ENCODE measurements at regions not wholly inside any gene's neighbourhood (a gene's known extent, or its start where the extent isn't known, plus 50 kb on each side); places are given as distances from the start of the nearest gene placed in this dataset.

DNA sequence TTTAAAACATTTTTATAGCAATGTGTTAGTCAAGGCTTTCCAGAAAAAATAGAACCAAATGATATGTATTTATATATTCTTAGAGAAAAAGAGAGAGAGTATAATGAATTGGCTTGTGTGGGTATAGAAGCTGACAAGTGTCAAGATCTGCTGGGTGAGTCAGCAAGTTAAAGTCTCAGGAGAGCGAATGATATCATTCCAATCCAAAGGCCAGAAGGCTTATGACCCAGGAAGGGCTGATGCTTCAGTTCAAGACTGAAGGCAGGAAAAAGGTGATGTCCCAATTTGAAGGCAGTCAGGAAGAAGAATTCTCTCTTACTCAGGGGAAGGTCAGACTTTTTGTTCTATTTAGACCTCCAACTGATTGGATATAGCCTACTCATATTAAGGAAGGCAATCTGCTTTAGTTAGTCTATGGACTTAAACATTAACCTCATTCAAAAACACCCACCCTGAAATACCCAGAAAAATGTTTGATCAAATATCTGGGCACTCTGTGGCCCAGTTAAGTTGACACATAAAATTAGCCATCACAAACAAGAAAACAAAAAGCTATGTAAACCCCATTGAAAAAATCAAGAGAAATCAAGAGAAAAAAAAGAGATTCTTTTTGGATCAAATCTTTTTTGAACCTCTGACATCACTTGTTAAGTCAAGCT is 189.6 kb downstream of the PIK3R1 start:
- no peak overlapping the region for H3K4me3 ChIP-seq (ENCODE audit: low read depth, low read length)
- TF ChIP-seq, protein P1, sequence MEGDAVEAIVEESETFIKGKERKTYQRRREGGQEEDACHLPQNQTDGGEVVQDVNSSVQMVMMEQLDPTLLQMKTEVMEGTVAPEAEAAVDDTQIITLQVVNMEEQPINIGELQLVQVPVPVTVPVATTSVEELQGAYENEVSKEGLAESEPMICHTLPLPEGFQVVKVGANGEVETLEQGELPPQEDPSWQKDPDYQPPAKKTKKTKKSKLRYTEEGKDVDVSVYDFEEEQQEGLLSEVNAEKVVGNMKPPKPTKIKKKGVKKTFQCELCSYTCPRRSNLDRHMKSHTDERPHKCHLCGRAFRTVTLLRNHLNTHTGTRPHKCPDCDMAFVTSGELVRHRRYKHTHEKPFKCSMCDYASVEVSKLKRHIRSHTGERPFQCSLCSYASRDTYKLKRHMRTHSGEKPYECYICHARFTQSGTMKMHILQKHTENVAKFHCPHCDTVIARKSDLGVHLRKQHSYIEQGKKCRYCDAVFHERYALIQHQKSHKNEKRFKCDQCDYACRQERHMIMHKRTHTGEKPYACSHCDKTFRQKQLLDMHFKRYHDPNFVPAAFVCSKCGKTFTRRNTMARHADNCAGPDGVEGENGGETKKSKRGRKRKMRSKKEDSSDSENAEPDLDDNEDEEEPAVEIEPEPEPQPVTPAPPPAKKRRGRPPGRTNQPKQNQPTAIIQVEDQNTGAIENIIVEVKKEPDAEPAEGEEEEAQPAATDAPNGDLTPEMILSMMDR (IDR thresholded peaks at IDR 0.05; ENCODE audit: control insufficient read depth, extremely low read depth, insufficient read depth): no peak
- DNase-seq (ENCODE audit: low read depth): no peak

DNA sequence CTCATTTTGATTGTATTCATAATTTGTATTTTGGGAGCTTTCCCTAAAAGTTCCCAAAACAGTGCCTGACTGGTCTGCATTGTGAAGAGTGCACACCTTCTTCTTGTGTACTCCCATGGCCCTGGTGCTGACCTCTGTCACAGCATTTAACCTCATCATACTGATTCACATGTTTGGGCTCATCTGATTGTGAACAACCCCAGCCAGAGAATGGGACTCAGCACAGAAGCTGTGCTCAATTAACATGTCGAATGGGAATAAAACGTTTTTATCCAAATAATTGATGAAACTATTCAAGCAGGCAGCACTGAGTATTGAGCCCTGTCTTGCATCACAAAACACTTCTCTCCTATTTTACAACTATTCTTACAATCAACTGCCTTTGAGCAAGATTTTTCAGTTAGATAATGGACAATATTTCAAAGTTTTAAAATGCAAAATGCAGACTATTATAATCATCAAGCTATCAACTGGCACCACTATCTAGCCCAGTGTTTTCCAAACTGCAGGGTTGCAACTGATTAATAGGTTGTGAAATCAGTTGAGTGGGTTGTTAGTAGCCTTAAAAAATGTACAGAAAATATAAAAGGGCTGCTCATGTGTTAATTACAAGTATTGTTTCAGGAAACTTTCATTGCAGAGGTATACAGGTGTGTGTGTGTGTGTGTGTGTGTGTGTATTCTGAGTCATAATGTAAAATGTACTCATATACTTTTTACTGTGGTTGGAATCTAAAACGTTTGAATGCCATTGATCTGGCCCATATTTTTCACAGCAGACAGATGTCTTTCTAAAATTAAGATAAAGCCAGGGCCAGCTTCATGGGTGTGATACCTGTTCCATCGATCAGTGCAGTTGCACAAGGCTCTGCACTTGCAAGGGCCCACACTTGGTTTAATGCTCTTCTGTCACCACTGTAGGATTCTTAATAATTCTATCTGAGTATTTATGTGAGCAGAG is 190.5 kb downstream of the PIK3R1 start:
- TF ChIP-seq, protein P1 (IDR thresholded peaks at IDR 0.05; ENCODE audit: control insufficient read depth, extremely low read depth, insufficient read depth): no peak
- no peak for DNase-seq (ENCODE audit: low read depth)

DNA sequence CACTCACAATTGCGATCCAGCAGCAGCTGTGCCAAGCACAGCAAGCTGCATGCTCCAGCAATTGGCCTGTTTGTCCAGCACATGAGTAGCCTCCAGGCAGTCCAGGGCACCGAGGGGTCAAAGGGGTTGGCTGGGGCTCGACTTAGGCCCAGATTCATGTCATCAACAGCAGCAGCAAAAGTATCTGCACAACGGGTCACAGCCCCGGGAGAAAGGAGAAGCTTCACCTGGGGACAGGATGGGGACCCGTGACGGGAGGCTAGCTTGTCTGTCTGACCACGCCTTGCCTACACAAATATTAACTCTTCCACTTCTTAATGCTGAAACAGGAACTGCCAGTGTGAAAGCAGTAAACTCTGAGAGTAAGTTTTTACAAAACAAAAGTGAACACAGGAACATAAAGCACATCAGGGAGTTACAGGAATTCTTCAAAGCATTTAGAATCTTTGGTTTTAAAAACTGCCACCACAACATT is 191.2 kb downstream of the PIK3R1 start:
- no peak overlapping the region for H3K4me3 ChIP-seq (ENCODE audit: low read depth, low read length)
- TF ChIP-seq, protein P1 (IDR thresholded peaks at IDR 0.05; ENCODE audit: control insufficient read depth, extremely low read depth, insufficient read depth): no peak
- DNase-seq (ENCODE audit: low read depth): peak; percentile 45

More for the DNA sequence above, 190.5 kb downstream of the PIK3R1 start:
- H3K4me3 ChIP-seq (ENCODE audit: low read depth, low read length): no peak overlapping the region

DNA sequence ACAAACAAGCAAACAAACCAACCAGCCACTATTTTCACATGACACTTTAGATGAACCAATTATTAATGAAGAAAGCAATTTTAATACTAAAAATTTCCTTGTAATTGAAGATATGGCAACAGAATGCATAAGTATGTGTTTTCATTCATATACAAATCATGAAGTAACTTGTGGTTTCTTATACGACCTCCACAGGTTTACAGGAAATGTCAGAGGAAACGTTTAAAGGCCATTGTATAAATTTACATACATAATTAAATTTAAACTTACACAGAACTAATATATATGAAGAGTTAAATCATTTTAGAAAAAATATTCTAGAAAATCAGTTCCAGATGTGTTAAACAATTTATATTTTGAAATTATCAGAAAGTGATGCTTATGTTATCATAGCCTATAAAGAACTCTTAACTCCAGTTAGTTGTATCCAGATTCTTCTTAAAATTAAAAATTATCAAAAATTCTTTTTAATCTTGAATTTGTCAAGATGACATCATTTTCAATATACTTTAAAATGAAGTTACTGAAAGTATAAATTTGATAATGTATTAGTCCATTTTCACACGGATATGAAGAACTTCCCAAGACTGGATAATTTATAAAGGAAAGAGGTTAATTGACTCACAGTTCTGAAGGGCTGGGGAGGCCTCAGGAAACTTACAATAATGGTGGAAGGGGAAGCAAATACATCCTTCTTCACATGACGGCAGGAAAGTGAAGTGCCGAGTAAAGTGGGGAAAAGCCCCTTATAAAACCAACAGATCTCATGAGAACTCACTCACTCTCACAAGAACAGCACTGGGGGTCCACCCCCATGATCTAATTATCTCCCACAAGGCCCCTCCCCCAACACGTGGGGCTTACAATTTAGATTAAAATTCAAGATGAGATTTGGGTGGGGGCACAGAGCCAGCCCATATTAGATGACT is 192.0 kb downstream of the PIK3R1 start:
- TF ChIP-seq, protein P1 (IDR thresholded peaks at IDR 0.05; ENCODE audit: control insufficient read depth, extremely low read depth, insufficient read depth): no peak
- DNase-seq (ENCODE audit: low read depth): no peak
- H3K4me3 ChIP-seq (ENCODE audit: low read depth, low read length): no peak overlapping the region

DNA sequence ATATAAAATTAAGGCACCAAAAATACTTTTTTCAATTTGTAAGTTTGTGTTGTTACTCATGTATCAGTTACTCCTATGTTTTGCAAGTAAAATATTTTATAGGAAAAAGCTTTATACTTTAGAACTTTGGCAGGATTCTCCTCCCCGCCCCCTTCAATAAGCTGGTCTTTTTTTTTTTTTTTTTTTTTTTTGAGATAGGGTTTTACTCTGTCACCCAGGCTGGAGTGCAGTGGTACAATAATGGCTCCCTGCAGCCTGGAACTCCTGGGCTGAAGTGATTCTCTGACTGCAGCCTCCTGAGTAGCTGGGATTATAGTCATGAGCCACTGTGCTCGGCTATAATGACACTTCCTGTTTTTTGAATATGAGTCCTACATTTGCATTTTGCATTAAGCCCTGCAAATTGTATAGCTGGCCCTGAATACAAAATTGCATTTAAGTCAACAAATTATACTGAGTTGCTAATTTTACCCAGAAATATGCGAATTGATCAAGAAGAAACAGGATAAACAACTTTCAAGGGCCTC is 192.9 kb downstream of the PIK3R1 start:
- TF ChIP-seq, protein P1 (IDR thresholded peaks at IDR 0.05; ENCODE audit: control insufficient read depth, extremely low read depth, insufficient read depth): no peak
- DNase-seq (ENCODE audit: low read depth): no peak
- no peak overlapping the region for H3K4me3 ChIP-seq (ENCODE audit: low read depth, low read length)

DNA sequence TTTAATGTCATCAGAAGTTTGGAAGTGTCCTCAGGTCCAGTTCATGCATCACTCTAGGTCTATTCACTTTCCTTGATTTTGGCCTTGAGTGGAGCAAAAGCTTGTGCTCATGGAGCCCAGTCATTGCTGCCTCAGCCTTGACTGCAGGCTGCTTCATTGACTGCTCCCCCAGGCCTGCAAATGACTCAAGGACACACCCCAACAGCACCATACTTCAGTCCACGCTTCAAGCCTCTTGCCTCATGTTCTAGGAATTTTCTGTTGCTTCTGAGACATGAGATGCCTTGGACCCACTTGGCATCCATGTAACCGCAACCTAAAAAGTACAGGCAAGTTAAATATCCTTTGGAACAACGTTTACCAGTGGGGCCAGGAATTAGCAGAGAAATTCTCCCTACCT is 193.7 kb downstream of the PIK3R1 start:
- no peak for DNase-seq (ENCODE audit: low read depth)
- TF ChIP-seq, protein P1 (IDR thresholded peaks at IDR 0.05; ENCODE audit: control insufficient read depth, extremely low read depth, insufficient read depth): no peak
- no peak overlapping the region for H3K4me3 ChIP-seq (ENCODE audit: low read depth, low read length)
